B cell (primary cell): ENCODE measurements at regions not wholly inside any gene's neighbourhood (a gene's known extent, or its start where the extent isn't known, plus 50 kb on each side); places are given as distances from the start of the nearest gene placed in this dataset.

ENCODE experiments used
- ATAC-seq: fragments of 200-7000 bp; cut with Tn5 transposase; one replicate; pipeline ENCODE4 v1.10.0; 2021; ENCODE audit warnings: low read depth, mild to moderate bottlenecking, moderate number of reproducible peaks, moderate library complexity
- CTCF ChIA-PET: fragments of 350-600 bp; sonication (Branson Sonifier 250); formaldehyde crosslinking; loops from one replicate; lab custom pipeline; 2021; ENCODE audit warnings: antibody characterized with exemption, inconsistent platforms; lab: Charles Lee
- POLR2A ChIA-PET: fragments of 350-600 bp; sonication (Branson Sonifier 250); formaldehyde crosslinking; loops from one replicate; lab custom pipeline; 2021; ENCODE audit warnings: antibody characterized with exemption; lab: Charles Lee
- DNase-seq: peaks from one replicate; pipeline ENCODE4 v3.0.0; 2013
- H2AFZ ChIP-seq: 2 replicates; pipeline ENCODE4 v1.6.1; 2012; ENCODE audit warnings: mild to moderate bottlenecking, low read depth, low read length; ENCODE audit not compliant: insufficient read depth, poor library complexity, severe bottlenecking
- H3K27ac ChIP-seq, 2 donors: 1 replicate in 1 of 2; 2 replicates in 1 of 2; pipeline ENCODE4 v1.5.1; 2012 to 2013; ENCODE audit warnings: low read length in 2 of 2, mild to moderate bottlenecking in 2 of 2, moderate library complexity in 1 of 2
- H3K27me3 ChIP-seq, 4 experiments: fragments of 200-600 bp in 1 of 4; sonication (generic) in 1 of 4; replicated peaks in 1 of 4; 1 replicate in 2 of 4; 2 replicates in 2 of 4; pipeline versions ENCODE4 v1.6.1 to v1.7.0; 2013 to 2016; ENCODE audit warnings: low read length in 3 of 4, mild to moderate bottlenecking in 2 of 4, mixed read lengths in 1 of 4, moderate library complexity in 1 of 4; ENCODE audit not compliant: insufficient read depth in 4 of 4, control insufficient read depth in 3 of 4; ENCODE audit errors: control extremely low read depth in 1 of 4
- H3K36me3 ChIP-seq, 2 experiments: replicated peaks in 1 of 2; 1 replicate in 1 of 2; 2 replicates in 1 of 2; pipeline versions ENCODE4 v1.6.1 to v1.7.1; 2013; ENCODE audit warnings: low read length in 1 of 2; ENCODE audit not compliant: insufficient read depth in 2 of 2, control insufficient read depth in 1 of 2; ENCODE audit errors: control extremely low read depth in 1 of 2, extremely low read depth in 1 of 2
- H3K4me1 ChIP-seq, 2 donors: fragments of 200-600 bp in 1 of 2; sonication (generic) in 1 of 2; 1 replicate in 1 of 2; 2 replicates in 1 of 2; pipeline versions ENCODE4 v1.5.1 to v1.6.1; 2013 to 2017; ENCODE audit warnings: low read length in 2 of 2; ENCODE audit not compliant: control insufficient read depth in 2 of 2, insufficient read depth in 2 of 2
- H3K4me2 ChIP-seq: replicated peaks from 2 replicates; pipeline ENCODE3; 2012; ENCODE audit warnings: mild to moderate bottlenecking, low read depth, low read length; ENCODE audit not compliant: poor library complexity, severe bottlenecking
- H3K4me3 ChIP-seq, 5 experiments: fragments of 200-600 bp in 1 of 5; sonication (generic) in 1 of 5; 1 replicate in 3 of 5; 2 replicates in 2 of 5; pipeline versions ENCODE4 v1.5.1 to v1.7.0; 2011 to 2016; ENCODE audit warnings: low read length in 4 of 5, mild to moderate bottlenecking in 4 of 5, low read depth in 2 of 5, control low read depth in 1 of 5, moderate library complexity in 1 of 5; ENCODE audit not compliant: insufficient read depth in 1 of 5; ENCODE audit errors: control extremely low read depth in 1 of 5, extremely low read depth in 1 of 5
- H3K79me2 ChIP-seq: fragments of 200-600 bp; sonication (generic); one replicate; pipeline ENCODE4 v1.6.0; 2016; ENCODE audit warnings: low read length; ENCODE audit not compliant: control insufficient read depth, insufficient read depth
- H3K9ac ChIP-seq: fragments of 200-600 bp; sonication (generic); 2 replicates; pipeline ENCODE4 v1.6.1; 2017; ENCODE audit warnings: mild to moderate bottlenecking, low read length, moderate library complexity
- H3K9me3 ChIP-seq, 3 donors: one replicate each; pipeline versions ENCODE4 v1.6.1 to v1.7.1; 2013; ENCODE audit warnings: low read length in 2 of 3; ENCODE audit not compliant: control insufficient read depth in 2 of 3, insufficient read depth in 1 of 3; ENCODE audit errors: control extremely low read depth in 1 of 3
- H4K20me1 ChIP-seq: 2 replicates; pipeline ENCODE4 v1.6.0; 2012; ENCODE audit warnings: mild to moderate bottlenecking, low read length; ENCODE audit not compliant: insufficient read depth, control insufficient read depth, poor library complexity, severe bottlenecking
- H3K27ac Mint-ChIP-seq: one replicate; pipeline ENCODE4 v1.8.0; 2021; ENCODE audit warnings: mixed read lengths
- H3K27me3 Mint-ChIP-seq: one replicate; pipeline ENCODE4 v1.8.0; 2021; ENCODE audit warnings: mixed read lengths
- H3K4me1 Mint-ChIP-seq: one replicate; pipeline ENCODE4 v1.8.0; 2021; ENCODE audit warnings: mixed read lengths
- H3K4me3 Mint-ChIP-seq: one replicate; pipeline ENCODE4 v1.8.0; 2021; ENCODE audit warnings: mixed read lengths
- H3K9me3 Mint-ChIP-seq: one replicate; pipeline ENCODE4 v1.8.0; 2022; ENCODE audit warnings: mixed read lengths; ENCODE audit not compliant: insufficient read depth
- EZH2 ChIP-seq: IDR thresholded peaks from 2 replicates; pipeline ENCODE4 v1.6.1; 2012; ENCODE audit warnings: borderline replicate concordance, low read depth, mild to moderate bottlenecking, moderate library complexity, low read length; ENCODE audit not compliant: insufficient read depth, poor library complexity, severe bottlenecking
- WGBS: methylation state at CpG from one replicate; pipeline ENCODE4 v1.1.5; 2013; ENCODE audit warnings: missing lambda C conversion rate; ENCODE audit not compliant: insufficient coverage; 5-methylcytosine and 5-hydroxymethylcytosine counted together
- intact Hi-C: fragments of 100-400 bp; cut with micrococcal nuclease; formaldehyde crosslinking; loops from one replicate; pipeline ENCODE4 v1.10.0; 2022
- TF ChIP-seq, protein P1 (sequence below): fragments of 200-600 bp; IDR thresholded peaks from one replicate; pipeline ENCODE4 v1.8.0; 2022; ENCODE audit warnings: antibody characterized with exemption, mild to moderate bottlenecking

DNA sequence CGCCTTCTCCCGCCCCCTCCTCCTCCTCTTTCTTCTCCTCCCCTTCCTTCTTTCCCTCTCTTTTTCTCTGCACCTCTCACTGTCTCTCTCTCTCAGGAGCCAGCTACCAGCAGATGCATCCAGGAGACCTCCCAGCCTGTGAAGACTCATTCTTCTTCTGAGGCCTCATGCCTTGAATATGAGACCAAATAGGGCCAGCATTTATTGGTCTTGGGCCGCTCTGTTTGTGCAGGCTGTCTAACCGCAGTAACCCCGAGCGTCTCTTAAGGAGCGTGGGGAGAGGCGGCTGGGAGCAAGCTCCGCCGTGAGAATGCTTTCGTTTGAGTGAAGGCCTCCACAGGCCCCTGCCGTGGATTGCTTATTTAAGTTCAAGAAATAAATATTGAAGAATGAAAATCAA is 167.0 kb downstream of the NUFIP1 start:
- Histone ChIP-seq H3K27ac (no peak overlapping the region), H3K4me3 (no peak overlapping the region)
- no peak overlapping the region for H3K27ac Mint-ChIP-seq

DNA sequence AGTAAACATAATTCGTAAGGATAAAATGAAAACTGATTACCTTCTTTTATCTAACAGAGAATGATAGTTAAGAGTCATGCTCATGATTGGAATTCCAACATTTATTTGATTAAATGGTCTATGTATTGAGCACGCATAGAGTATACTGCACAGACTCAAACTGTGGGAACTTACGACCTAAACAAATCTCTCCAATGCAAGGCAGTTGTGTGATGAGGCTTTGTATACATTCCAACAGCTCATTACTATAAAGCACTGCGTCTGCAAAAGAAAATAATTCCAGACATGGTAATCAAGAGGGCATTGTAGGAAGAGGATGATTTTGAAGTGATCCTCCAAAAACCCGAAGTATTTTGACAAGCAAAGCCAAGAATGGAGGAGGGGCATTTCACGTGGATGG is 169.5 kb downstream of the NUFIP1 start:
- H3K4me3 ChIP-seq, result no peak overlapping the region
- ATAC-seq (no peak), DNase-seq (no peak)
- POLR2A ChIA-PET, result no interaction called here
- Mint-ChIP-seq H3K27me3 (peaks cover 17% of the 10 kb centered on the region), H3K9me3 (no peaks in the 10 kb centered on the region), H3K4me3 (no peak overlapping the region), H3K4me1 (no peaks in the 10 kb centered on the region), H3K27ac (no peak overlapping the region)
- H3K4me2 ChIP-seq, result no peak overlapping the region
- no peak overlapping the region for H2AFZ ChIP-seq
- H3K36me3 ChIP-seq, result no peaks in the 10 kb centered on the region
- no peaks in the 10 kb centered on the region for H3K27me3 ChIP-seq
- intact Hi-C loops, result no loop called here
- CTCF ChIA-PET, result no interaction called here
- TF ChIP-seq, protein P1, sequence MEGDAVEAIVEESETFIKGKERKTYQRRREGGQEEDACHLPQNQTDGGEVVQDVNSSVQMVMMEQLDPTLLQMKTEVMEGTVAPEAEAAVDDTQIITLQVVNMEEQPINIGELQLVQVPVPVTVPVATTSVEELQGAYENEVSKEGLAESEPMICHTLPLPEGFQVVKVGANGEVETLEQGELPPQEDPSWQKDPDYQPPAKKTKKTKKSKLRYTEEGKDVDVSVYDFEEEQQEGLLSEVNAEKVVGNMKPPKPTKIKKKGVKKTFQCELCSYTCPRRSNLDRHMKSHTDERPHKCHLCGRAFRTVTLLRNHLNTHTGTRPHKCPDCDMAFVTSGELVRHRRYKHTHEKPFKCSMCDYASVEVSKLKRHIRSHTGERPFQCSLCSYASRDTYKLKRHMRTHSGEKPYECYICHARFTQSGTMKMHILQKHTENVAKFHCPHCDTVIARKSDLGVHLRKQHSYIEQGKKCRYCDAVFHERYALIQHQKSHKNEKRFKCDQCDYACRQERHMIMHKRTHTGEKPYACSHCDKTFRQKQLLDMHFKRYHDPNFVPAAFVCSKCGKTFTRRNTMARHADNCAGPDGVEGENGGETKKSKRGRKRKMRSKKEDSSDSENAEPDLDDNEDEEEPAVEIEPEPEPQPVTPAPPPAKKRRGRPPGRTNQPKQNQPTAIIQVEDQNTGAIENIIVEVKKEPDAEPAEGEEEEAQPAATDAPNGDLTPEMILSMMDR, result no peak
- TF ChIP-seq EZH2, result no peak
- H3K4me1 ChIP-seq, result no peaks in the 10 kb centered on the region
- no peaks in the 10 kb centered on the region for H3K79me2 ChIP-seq
- no peaks in the 10 kb centered on the region for H3K9me3 ChIP-seq
- WGBS, result no CpG with 5 or more reads among the region's 6 CpGs
- H4K20me1 ChIP-seq, result no peaks in the 10 kb centered on the region
- no peak overlapping the region for H3K27ac ChIP-seq
- no peak overlapping the region for H3K9ac ChIP-seq

More for the DNA sequence above, 167.0 kb downstream of the NUFIP1 start:
- H3K4me1 Mint-ChIP-seq, result no peaks in the 10 kb centered on the region
- H3K9me3 Mint-ChIP-seq, result no peaks in the 10 kb centered on the region
- Histone ChIP-seq H3K36me3 (no peaks in the 10 kb centered on the region), H3K9ac (no peak overlapping the region), H3K79me2 (no peaks in the 10 kb centered on the region), H3K4me1 (no peaks in the 10 kb centered on the region), H4K20me1 (no peaks in the 10 kb centered on the region), H3K27me3 (no peaks in the 10 kb centered on the region), H2AFZ (no peak overlapping the region), H3K4me2 (no peak overlapping the region), H3K9me3 (no peaks in the 10 kb centered on the region)
- no peak overlapping the region for H3K4me3 Mint-ChIP-seq
- no peak for ATAC-seq
- no peak for DNase-seq
- CTCF ChIA-PET, result no interaction called here
- intact Hi-C loops, result no loop called here
- H3K27me3 Mint-ChIP-seq, result peaks cover 10% of the 10 kb centered on the region
- 96% methylated on average over 8 of the region's 12 CpGs for WGBS
- POLR2A ChIA-PET, result no interaction called here
- TF ChIP-seq, protein P1, result no peak
